HG02571 (cell line): ENCODE measurements at regions not wholly inside any gene's neighbourhood (a gene's known extent, or its start where the extent isn't known, plus 50 kb on each side); places are given as distances from the start of the nearest gene placed in this dataset.
"Not testable (repeated sequence)": the region's sequence is repeated elsewhere in the genome, so short reads cannot be mapped to it uniquely, and the experiment has no call there.

Experiments
- ATAC-seq: cut with Tn5 transposase; IDR thresholded peaks from one replicate; pipeline ENCODE4 v1.9.1; 2021; ENCODE audit warnings: mild to moderate bottlenecking, moderate library complexity; ENCODE audit not compliant: unreplicated experiment

- no peak for ATAC-seq
Measured at GRCh38 chr3:145190761-145191160, 970.2 kb downstream of the PLOD2 start.

DNA sequence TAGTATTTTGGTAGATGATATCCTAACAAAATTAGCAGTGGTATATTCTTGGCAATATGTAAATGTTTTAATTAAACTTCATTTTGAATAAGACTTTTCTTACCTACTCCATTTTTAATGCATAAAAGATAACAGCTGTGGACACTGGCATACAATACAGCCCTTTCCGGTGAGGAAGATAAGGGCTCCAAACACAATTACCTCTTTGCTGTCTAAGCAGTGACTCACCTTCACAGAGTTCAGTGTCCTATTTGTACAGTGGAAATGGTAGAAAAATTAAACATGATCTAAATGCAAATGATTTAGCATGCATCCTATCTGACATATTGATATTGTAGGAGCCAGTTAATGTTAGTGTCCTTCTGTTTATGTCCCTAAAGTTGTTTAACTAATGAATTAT lies 969.4 kb downstream of the PLOD2 start:
- ATAC-seq = no peak

DNA sequence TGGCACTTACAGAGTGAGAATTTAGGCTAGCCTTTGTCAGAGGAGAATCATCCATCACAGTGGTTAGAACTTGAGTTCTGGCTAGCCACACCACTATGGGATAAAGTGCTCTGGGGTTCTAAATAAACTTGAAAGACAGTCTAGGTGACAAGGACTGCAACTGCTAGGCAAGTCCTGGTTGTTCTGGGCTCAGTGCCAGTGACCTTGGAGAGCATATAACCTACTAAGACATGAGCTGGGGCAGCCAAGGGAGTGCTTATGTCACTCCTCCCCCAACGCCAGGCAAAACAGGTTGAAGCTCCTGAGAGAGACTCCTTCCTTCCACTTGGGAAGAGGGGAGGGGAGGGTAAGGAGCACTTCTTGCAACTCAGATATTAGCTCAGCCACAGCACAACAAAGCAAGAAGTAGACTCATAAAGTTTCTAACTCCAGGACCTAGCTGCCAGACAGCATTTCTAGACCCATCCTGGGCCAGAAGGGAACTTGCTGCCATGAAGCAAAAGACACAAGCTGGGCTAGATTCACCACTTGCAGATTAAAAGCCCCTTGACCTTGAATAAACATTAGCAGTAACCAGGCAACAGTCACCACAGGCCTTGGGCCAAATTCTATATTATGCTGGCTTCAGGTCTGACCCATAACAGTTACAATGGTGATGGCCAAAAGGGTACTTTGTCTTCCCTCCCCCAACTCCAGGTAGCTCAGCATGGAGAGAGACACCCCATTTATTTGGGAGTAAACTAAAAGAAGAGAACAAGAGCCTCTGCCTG lies 963.7 kb downstream of the PLOD2 start:
- ATAC-seq = no peak

GRCh38 chr3:145197821-145198220 lies 963.2 kb downstream of the PLOD2 start:
- ATAC-seq = no peak

GRCh38 chr3:145209561-145209960 lies 951.4 kb downstream of the PLOD2 start:
- no peak for ATAC-seq

GRCh38 chr3:145219355-145220235 lies 941.4 kb downstream of the PLOD2 start:
- ATAC-seq = no peak

DNA sequence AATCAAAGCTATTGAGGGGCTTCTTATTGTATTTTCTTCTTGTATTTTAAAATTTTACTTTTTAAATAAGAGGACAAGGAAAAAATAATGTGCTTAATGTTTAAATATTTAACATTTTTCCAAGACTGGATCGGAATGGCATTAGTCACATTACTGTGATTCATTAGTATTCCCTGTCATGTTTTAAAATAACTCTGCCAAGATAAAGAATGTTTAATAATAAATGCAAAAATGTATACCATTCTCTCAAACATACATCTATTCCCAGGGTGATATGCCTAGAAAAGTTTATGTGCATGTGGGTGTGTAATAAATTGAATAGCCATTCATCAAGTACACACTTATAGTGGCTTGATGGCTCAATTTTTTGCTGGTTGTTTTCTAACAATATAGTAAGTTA lies 936.1 kb downstream of the PLOD2 start:
- no peak for ATAC-seq

GRCh38 chr3:145243875-145244274 lies 917.1 kb downstream of the PLOD2 start:
- no peak for ATAC-seq

- no peak for ATAC-seq
Measured at GRCh38 chr3:145244327-145244726, 916.7 kb downstream of the PLOD2 start.

- no peak for ATAC-seq
Measured at GRCh38 chr3:145246291-145246690, 914.7 kb downstream of the PLOD2 start.

DNA sequence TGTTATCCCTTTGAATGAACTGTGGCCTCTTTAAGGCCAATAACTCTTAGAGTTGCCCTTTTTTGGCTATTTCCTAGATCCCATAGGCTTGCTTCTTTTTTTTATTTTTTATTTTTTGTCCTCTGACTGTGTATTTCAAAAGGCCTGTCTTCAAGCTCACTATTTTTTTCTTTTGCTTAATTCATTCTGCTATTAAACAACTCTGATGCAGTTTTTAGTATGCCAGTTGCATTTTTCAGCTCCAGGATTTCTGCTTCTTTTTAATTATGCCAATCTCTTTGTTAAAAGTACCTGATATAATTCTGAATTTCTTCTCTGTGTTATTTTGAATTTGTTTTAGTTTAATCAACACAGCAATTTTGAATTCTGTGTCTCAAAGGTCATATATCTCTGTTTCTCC lies 912.1 kb downstream of the PLOD2 start:
- no peak for ATAC-seq

- no peak for ATAC-seq
Measured at GRCh38 chr3:145251311-145251710, 909.7 kb downstream of the PLOD2 start.

- not testable (repeated sequence) for ATAC-seq
Measured at GRCh38 chr3:145257967-145258366, 903.0 kb downstream of the PLOD2 start.

DNA sequence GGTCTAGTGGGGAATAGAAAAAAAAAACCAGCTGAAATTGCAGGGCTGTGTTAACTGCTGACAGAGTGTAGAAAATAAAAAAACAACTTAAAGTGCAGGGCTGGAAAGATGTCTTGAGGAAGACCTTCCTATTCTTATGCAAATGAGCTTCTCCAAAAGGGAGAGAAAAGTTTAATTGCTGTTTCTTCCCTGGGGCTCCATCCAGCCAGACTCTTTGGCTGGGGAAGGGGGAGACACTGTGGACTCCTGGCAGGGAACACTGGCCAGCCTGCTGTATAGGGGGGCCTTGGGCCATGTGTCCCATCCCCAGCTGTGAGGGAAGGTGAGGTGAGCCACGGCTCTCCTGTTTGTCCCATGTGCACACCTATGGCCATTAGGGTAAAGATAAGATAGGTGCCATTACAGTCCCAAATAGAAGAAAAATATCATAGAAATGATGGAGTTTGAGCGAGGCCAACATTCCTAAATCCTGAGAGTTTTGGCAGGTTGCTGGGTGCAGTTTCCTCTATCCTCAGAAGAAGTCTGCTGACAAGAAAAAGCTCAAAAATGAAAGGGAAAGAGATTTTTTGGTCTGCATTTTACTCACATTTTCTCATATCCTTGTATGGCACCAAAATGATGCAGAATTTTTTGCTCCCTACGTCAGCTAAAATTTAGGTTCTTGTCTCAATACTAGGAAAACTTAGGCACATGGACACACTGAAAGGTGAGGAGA lies 901.7 kb downstream of the PLOD2 start:
- ATAC-seq = no peak

DNA sequence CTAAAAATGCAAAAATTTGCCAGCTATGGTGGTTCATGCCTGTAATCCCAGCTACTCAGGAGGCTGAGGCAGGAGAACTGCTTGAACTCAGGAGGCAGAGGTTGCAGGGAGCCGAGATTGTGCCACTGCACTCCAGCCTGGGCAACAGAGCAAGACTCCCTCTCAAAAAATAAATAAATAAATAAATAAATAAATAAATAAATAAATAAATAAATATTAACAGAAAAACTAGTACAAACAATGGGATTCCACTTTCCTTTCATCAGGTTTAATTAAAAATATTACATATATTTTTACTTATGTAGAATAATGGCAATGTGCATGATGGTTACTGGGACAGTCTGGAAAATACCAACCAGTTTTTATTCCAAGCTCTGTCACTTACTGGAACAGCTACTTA lies 897.5 kb downstream of the PLOD2 start:
- ATAC-seq = not testable (repeated sequence)

GRCh38 chr3:145266368-145266767 lies 894.6 kb downstream of the PLOD2 start:
- no peak for ATAC-seq

- ATAC-seq = no peak
Measured at GRCh38 chr3:145269106-145269505, 891.9 kb downstream of the PLOD2 start.

- ATAC-seq = no peak
Measured at GRCh38 chr3:145272684-145273083, 888.3 kb downstream of the PLOD2 start.

GRCh38 chr3:145282505-145282904 lies 878.5 kb downstream of the PLOD2 start:
- ATAC-seq = no peak

DNA sequence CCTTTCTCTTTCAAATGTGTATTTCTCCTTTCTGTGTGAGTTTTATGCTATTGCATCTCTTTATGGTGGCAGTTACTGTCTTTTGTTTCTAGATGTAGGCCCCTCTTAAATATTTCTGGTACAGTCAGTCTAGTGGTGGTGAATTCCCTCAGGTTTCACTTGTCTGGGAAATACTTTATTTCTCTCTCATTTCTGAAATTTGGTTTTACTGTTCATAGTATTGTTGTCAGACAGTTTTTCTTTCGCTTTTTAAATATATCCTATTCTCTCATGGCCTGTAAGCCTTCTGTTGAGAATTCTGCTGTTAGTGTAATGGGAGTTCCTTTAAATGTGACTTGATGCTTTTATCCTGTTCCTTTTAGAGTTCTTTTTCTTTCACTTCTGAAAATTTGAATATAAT lies 874.0 kb downstream of the PLOD2 start:
- ATAC-seq = no peak

- no peak for ATAC-seq
Measured at GRCh38 chr3:145290010-145290409, 871.0 kb downstream of the PLOD2 start.
